ENCODE measurements at regions not wholly inside any gene's neighbourhood (a gene's known extent, or its start where the extent isn't known, plus 50 kb on each side); places are given as distances from the start of the nearest gene placed in this dataset.

- no peak for TF ChIP-seq GATA3 (IDR thresholded peaks at IDR 0.05; ENCODE audit: low read depth, low read length)
Observed at GRCh38 chrX:94600077-94600476, 926.1 kb downstream of the FAM133A start.

GRCh38 chrX:94612140-94612539, 938.1 kb downstream of the FAM133A start:
- TF ChIP-seq GATA3 (IDR thresholded peaks at IDR 0.05; ENCODE audit: low read depth, low read length) (no peak), GATA2 (IDR thresholded peaks at IDR 0.05; ENCODE audit: low read depth, low read length) (no peak)

DNA sequence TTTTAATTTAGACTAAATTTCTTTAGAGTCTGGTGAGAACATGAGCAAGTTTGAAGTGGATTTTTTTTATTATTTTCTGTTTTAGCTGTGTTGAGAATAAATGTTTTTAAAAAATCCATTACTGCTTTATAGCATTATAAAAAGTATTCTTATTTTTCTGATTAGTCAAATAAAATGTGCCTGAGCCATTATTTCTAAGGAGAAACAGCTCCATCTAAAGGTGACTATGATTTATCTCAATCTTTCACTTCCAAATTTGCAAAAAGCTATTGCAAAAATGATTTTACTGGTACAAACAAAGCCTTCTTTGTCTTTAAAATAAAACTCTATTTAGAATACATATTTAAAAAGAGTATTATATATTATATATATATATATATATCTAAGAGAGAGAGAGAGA, 959.2 kb downstream of the FAM133A start:
- no peak for TF ChIP-seq GATA2 (IDR thresholded peaks at IDR 0.05; ENCODE audit: low read depth, low read length)
- TF ChIP-seq GATA3 (IDR thresholded peaks at IDR 0.05; ENCODE audit: low read depth, low read length) = no peak

- TF ChIP-seq GATA2 (IDR thresholded peaks at IDR 0.05; ENCODE audit: low read depth, low read length) (no peak), GATA3 (IDR thresholded peaks at IDR 0.05; ENCODE audit: low read depth, low read length) (no peak)
Observed at GRCh38 chrX:94635003-94635402, 961.0 kb downstream of the FAM133A start.

GRCh38 chrX:94645726-94646125, 971.7 kb downstream of the FAM133A start:
- no peak for TF ChIP-seq GATA3 (IDR thresholded peaks at IDR 0.05; ENCODE audit: low read depth, low read length)
- no peak for TF ChIP-seq GATA2 (IDR thresholded peaks at IDR 0.05; ENCODE audit: low read depth, low read length)

DNA sequence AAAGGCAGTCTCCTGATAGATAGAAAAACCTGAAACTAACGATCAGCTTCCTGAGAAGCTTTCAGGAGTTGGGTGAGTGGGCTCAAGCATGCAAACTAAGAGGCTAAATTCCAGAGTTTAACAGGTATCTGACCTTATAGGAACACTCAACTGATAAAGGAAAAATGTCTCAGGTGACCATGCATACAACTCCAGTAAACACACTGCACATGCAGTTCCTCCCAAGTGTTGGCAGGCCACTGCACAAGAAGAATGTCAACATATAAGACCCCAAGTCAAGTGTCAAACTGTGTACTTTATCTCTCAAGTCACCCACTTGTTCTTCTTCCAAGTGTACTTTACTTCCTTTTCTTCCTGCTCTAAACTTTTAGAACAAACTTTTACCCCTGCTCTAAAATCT, 981.2 kb downstream of the FAM133A start:
- TF ChIP-seq GATA3 (IDR thresholded peaks at IDR 0.05; ENCODE audit: low read depth, low read length) (no peak), GATA2 (IDR thresholded peaks at IDR 0.05; ENCODE audit: low read depth, low read length) (no peak)

- TF ChIP-seq GATA2 (IDR thresholded peaks at IDR 0.05; ENCODE audit: low read depth, low read length) (no peak), GATA3 (IDR thresholded peaks at IDR 0.05; ENCODE audit: low read depth, low read length) (no peak)
Observed at GRCh38 chrX:94662689-94663088, 988.7 kb downstream of the FAM133A start.

DNA sequence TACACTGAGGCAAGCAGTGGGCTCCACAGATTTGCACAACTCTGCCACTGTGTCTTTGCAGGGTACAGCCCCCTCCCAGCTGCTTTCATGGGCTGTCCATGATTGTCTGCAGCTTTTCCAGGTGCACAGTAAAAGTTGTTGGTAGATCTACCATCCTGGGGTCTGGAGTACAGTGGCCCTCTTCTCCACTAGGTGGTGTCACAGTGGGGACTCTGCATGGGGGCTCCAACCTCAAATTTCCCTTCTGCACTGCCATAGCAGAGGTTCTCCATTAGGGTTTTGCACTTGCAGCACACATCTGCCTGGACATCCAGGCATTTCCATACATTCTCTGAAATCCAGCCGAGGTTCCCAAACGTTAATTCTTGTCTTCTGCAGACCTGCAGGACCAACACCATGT, 1002.3 kb downstream of the FAM133A start:
- TF ChIP-seq GATA3 (IDR thresholded peaks at IDR 0.05; ENCODE audit: low read depth, low read length) (no peak), GATA2 (IDR thresholded peaks at IDR 0.05; ENCODE audit: low read depth, low read length) (no peak)

DNA sequence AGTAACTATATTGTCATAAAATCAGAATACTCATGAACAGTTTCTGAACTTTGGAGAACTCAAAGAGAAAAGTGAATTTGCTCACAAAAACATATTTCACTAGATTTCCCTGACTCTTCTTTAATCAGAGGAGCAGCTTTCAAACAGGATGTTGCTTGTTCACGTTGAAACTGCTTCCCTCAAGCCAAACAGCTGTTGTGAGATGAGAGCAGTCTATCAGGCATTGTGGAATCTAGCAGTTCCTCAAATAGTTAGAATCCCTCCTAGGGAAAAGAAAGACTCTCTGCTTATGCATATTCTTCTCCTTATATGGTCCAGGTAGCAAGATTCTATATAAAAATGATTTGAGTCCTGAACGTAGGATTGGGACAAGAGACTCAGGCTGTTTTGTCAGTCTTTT, 1012.1 kb downstream of the FAM133A start:
- no peak for TF ChIP-seq GATA3 (IDR thresholded peaks at IDR 0.05; ENCODE audit: low read depth, low read length)
- TF ChIP-seq GATA2 (IDR thresholded peaks at IDR 0.05; ENCODE audit: low read depth, low read length) = no peak

GRCh38 chrX:94695910-94696309, 1021.9 kb downstream of the FAM133A start:
- TF ChIP-seq GATA2 (IDR thresholded peaks at IDR 0.05; ENCODE audit: low read depth, low read length) = no peak
- no peak for TF ChIP-seq GATA3 (IDR thresholded peaks at IDR 0.05; ENCODE audit: low read depth, low read length)

DNA sequence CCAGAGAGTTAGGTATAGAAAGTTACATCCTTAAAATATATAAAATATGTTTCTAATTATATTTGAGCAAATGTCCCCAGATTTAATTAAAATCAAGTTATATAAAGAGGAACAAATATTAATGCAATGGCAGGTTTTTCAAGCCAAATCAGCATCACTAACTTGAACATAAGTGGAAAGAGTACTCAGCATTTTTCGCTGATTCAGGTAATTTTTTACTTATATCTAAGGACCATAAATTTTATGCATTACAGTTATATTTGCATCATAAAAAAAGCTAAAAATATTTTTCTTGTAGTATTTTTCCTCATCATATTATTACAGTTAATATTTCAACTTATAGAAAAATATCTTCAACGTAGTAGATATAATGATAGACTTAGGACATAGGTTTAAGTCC, 1047.4 kb downstream of the FAM133A start:
- TF ChIP-seq GATA2 (IDR thresholded peaks at IDR 0.05; ENCODE audit: low read depth, low read length) = no peak
- no peak for TF ChIP-seq GATA3 (IDR thresholded peaks at IDR 0.05; ENCODE audit: low read depth, low read length)

GRCh38 chrX:94722578-94722977, 1048.6 kb downstream of the FAM133A start:
- TF ChIP-seq GATA2 (IDR thresholded peaks at IDR 0.05; ENCODE audit: low read depth, low read length) (no peak), GATA3 (IDR thresholded peaks at IDR 0.05; ENCODE audit: low read depth, low read length) (no peak)

- no peak for TF ChIP-seq GATA3 (IDR thresholded peaks at IDR 0.05; ENCODE audit: low read depth, low read length)
- no peak for TF ChIP-seq GATA2 (IDR thresholded peaks at IDR 0.05; ENCODE audit: low read depth, low read length)
Observed at GRCh38 chrX:94742772-94743171, 1068.8 kb downstream of the FAM133A start.

GRCh38 chrX:94743478-94743877, 1069.5 kb downstream of the FAM133A start:
- TF ChIP-seq GATA3 (IDR thresholded peaks at IDR 0.05; ENCODE audit: low read depth, low read length) = no peak
- no peak for TF ChIP-seq GATA2 (IDR thresholded peaks at IDR 0.05; ENCODE audit: low read depth, low read length)

DNA sequence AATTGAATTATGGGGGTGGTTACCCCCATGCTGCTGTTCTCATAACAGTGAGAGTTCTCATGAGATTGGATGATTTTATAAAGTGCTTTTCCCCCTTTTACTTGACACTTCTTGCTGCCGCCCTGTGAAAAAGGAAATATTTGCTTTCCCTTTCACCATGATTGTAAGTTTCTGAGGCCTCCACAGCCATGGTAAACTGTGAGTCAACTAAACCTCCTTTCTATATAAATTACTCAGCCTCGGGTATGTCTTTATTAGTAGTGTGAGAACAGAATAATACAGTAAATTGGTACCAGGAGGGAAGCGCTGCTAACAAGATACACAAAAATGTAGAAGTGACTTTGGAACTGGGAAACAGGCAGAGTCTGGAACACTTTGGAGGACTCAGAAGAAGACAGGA, 1070.8 kb downstream of the FAM133A start:
- no peak for TF ChIP-seq GATA2 (IDR thresholded peaks at IDR 0.05; ENCODE audit: low read depth, low read length)
- TF ChIP-seq GATA3 (IDR thresholded peaks at IDR 0.05; ENCODE audit: low read depth, low read length) = no peak

DNA sequence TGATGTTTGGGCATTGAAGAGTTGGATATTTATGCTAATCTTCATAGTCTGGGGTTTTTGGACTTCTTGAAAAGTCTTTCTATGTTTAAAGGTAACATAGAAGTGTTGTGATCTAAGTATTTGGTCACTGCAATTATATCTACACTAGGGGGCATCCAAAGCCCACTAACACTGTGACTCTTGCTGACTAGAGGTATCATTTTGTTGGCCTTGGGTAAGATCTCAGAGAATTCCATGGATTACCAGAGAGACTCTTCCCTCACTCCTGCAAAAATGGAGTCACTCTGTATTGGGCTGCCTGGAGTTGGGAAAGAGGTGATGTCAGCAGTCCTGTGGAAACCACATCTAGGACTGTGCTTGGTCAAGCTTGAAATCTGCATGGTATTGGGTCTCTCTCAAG, 1077.6 kb downstream of the FAM133A start:
- TF ChIP-seq GATA3 (IDR thresholded peaks at IDR 0.05; ENCODE audit: low read depth, low read length) (no peak), GATA2 (IDR thresholded peaks at IDR 0.05; ENCODE audit: low read depth, low read length) (no peak)

All from SH-SY5Y (cell line).